OCI-LY3 (cell line): ENCODE measurements at regions not wholly inside any gene's neighbourhood (a gene's known extent, or its start where the extent isn't known, plus 50 kb on each side); places are given as distances from the start of the nearest gene placed in this dataset.

Experiments
- H2AFZ ChIP-seq: fragments of 200-600, 300-600 bp; shearing (Covaris generic); 2 replicates; pipeline ENCODE4 v1.6.0; 2014; ENCODE audit warnings: antibody characterized with exemption, low read depth, low read length
- H3K27ac ChIP-seq: fragments of 200-600, 300-600 bp; sonication (generic); 2 replicates; pipeline ENCODE4 v1.5.1; 2014; ENCODE audit warnings: mild to moderate bottlenecking, low read length, moderate library complexity, mixed read lengths
- H3K27me3 ChIP-seq: fragments of 200-600, 300-600 bp; sonication (generic); 2 replicates; pipeline ENCODE4 v1.6.1; 2014; ENCODE audit warnings: low read depth, low read length, mixed read lengths
- H3K36me3 ChIP-seq: fragments of 200-600, 300-600 bp; sonication (generic); replicated peaks from 2 replicates; pipeline ENCODE3; 2014; ENCODE audit warnings: low read depth, low read length, mixed read lengths
- H3K4me1 ChIP-seq: fragments of 300-600, 200-600 bp; sonication (generic); 2 replicates; pipeline ENCODE4 v1.6.1; 2014; ENCODE audit warnings: low read length, mixed read lengths
- H3K4me2 ChIP-seq: fragments of 200-600, 300-600 bp; sonication (generic); 2 replicates; pipeline ENCODE4 v1.6.1; 2014; ENCODE audit warnings: low read length, mixed read lengths
- H3K4me3 ChIP-seq: fragments of 300-600, 200-600 bp; sonication (generic); 2 replicates; pipeline ENCODE4 v1.5.1; 2014; ENCODE audit warnings: antibody characterized with exemption, mild to moderate bottlenecking, low read length, moderate library complexity
- H3K79me2 ChIP-seq: fragments of 300-600, 200-600 bp; shearing (Covaris generic); 2 replicates; pipeline ENCODE4 v1.6.1; 2014; ENCODE audit warnings: mild to moderate bottlenecking, low read length, mixed read lengths
- H3K9ac ChIP-seq: fragments of 300-600, 200-600 bp; shearing (Covaris generic); 2 replicates; pipeline ENCODE4 v1.6.0; 2014; ENCODE audit warnings: mild to moderate bottlenecking, low read length, moderate library complexity
- H3K9me3 ChIP-seq: fragments of 200-600, 300-600 bp; shearing (Covaris generic); 2 replicates; pipeline ENCODE4 v1.6.1; 2014; ENCODE audit warnings: low read length, mixed read lengths; ENCODE audit not compliant: insufficient read depth
- H4K20me1 ChIP-seq: fragments of 200-600, 300-600 bp; sonication (generic); 2 replicates; pipeline ENCODE4 v1.6.1; 2016; ENCODE audit warnings: low read length, mixed read lengths; ENCODE audit not compliant: insufficient read depth
- CTCF ChIP-seq: fragments of 200-600, 300-600 bp; sonication (generic); IDR thresholded peaks from 2 replicates; pipeline ENCODE4 v1.5.1; 2014; ENCODE audit warnings: antibody characterized with exemption, low read length, low read depth
- EZH2phosphoT487 ChIP-seq: fragments of 200-600 bp; shearing (Covaris generic); IDR thresholded peaks from 2 replicates; pipeline ENCODE4 v1.6.1; 2018; ENCODE audit warnings: antibody characterized with exemption, mixed run types, low read depth

- Histone ChIP-seq H3K4me3 (no peak overlapping the region), H3K4me2 (no peak overlapping the region), H3K27me3 (peaks cover 15% of the 10 kb centered on the region; the same call in 1 of the 2 replicates), H3K4me1 (no peaks in the 10 kb centered on the region), H3K36me3 (no peaks in the 10 kb centered on the region), H3K27ac (no peak overlapping the region), H3K9me3 (no peaks in the 10 kb centered on the region), H4K20me1 (no peaks in the 10 kb centered on the region), H2AFZ (no peak overlapping the region), H3K9ac (no peak overlapping the region), H3K79me2 (no peaks in the 10 kb centered on the region)
- TF ChIP-seq EZH2phosphoT487: no peak
- TF ChIP-seq CTCF: no peak
Observed at GRCh38 chr5:163612358-163613149, 107.1 kb downstream of the MAT2B start.

- Histone ChIP-seq H3K27ac (no peak overlapping the region), H2AFZ (no peak overlapping the region), H3K4me3 (no peak overlapping the region), H4K20me1 (no peaks in the 10 kb centered on the region), H3K27me3 (peaks cover 15% of the 10 kb centered on the region; the same call in 1 of the 2 replicates), H3K4me1 (no peaks in the 10 kb centered on the region), H3K9me3 (no peaks in the 10 kb centered on the region), H3K79me2 (no peaks in the 10 kb centered on the region), H3K9ac (no peak overlapping the region), H3K36me3 (no peaks in the 10 kb centered on the region), H3K4me2 (no peak overlapping the region)
- no peak for TF ChIP-seq CTCF
- no peak for TF ChIP-seq EZH2phosphoT487
Observed at GRCh38 chr5:163613150-163613442, 107.7 kb downstream of the MAT2B start.

- H3K79me2 ChIP-seq: no peaks in the 10 kb centered on the region
- no peak overlapping the region for H2AFZ ChIP-seq
- H3K36me3 ChIP-seq: no peaks in the 10 kb centered on the region
- H4K20me1 ChIP-seq: no peaks in the 10 kb centered on the region
- H3K9me3 ChIP-seq: no peaks in the 10 kb centered on the region
- peaks cover 15% of the 10 kb centered on the region; the same call in 1 of the 2 replicates for H3K27me3 ChIP-seq
- H3K4me2 ChIP-seq: no peak overlapping the region
- H3K4me3 ChIP-seq: no peak overlapping the region
- no peak overlapping the region for H3K9ac ChIP-seq
- H3K27ac ChIP-seq: no peak overlapping the region
- TF ChIP-seq EZH2phosphoT487 (no peak), CTCF (no peak)
- no peaks in the 10 kb centered on the region for H3K4me1 ChIP-seq
Observed at GRCh38 chr5:163614787-163615186, 109.4 kb downstream of the MAT2B start.

- no peaks in the 10 kb centered on the region for H3K9me3 ChIP-seq
- no peaks in the 10 kb centered on the region for H4K20me1 ChIP-seq
- no peak overlapping the region for H3K4me3 ChIP-seq
- H2AFZ ChIP-seq: no peak overlapping the region
- H3K4me1 ChIP-seq: no peaks in the 10 kb centered on the region
- H3K27ac ChIP-seq: no peak overlapping the region
- no peak overlapping the region for H3K9ac ChIP-seq
- H3K4me2 ChIP-seq: no peak overlapping the region
- peaks cover 9% of the 10 kb centered on the region; the same call in 1 of the 2 replicates for H3K27me3 ChIP-seq
- TF ChIP-seq CTCF (no peak), EZH2phosphoT487 (no peak)
- no peaks in the 10 kb centered on the region for H3K79me2 ChIP-seq
- no peaks in the 10 kb centered on the region for H3K36me3 ChIP-seq
Observed at GRCh38 chr5:163619273-163619934, 114.0 kb downstream of the MAT2B start.
